Ishikawa (cell line): ENCODE measurements at regions not wholly inside any gene's neighbourhood (a gene's known extent, or its start where the extent isn't known, plus 50 kb on each side); places are given as distances from the start of the nearest gene placed in this dataset.

ENCODE experiments used
- CEBPB ChIP-seq: IDR thresholded peaks from 2 replicates; pipeline ENCODE4 v1.6.1; 2012
- CREB1 ChIP-seq: IDR thresholded peaks from 2 replicates; pipeline ENCODE4 v1.6.1; 2012; ENCODE audit warnings: low read depth
- EGR1 ChIP-seq: IDR thresholded peaks from 2 replicates; pipeline ENCODE4 v1.6.1; 2012
- EP300 ChIP-seq: IDR thresholded peaks from 2 replicates; pipeline ENCODE4 v1.6.1; 2012; ENCODE audit warnings: borderline replicate concordance
- FOXM1 ChIP-seq: IDR thresholded peaks from 2 replicates; pipeline ENCODE4 v1.6.1; 2012; ENCODE audit warnings: low read depth, borderline replicate concordance
- MAX ChIP-seq: IDR thresholded peaks from 2 replicates; pipeline ENCODE4 v1.6.1; 2012
- NFIC ChIP-seq: IDR thresholded peaks from 2 replicates; pipeline ENCODE4 v1.6.1; 2012
- RAD21 ChIP-seq: IDR thresholded peaks from 2 replicates; pipeline ENCODE4 v1.6.1; 2012; ENCODE audit warnings: low read depth
- REST ChIP-seq: IDR thresholded peaks from 2 replicates; pipeline ENCODE4 v1.6.1; 2012; ENCODE audit warnings: low read depth, mild to moderate bottlenecking
- TAF1 ChIP-seq: IDR thresholded peaks from 2 replicates; pipeline ENCODE4 v1.6.1; 2012; ENCODE audit warnings: low read depth, mild to moderate bottlenecking
- TCF12 ChIP-seq: IDR thresholded peaks from 2 replicates; pipeline ENCODE4 v1.6.1; 2012; ENCODE audit warnings: low read depth
- TEAD4 ChIP-seq: IDR thresholded peaks from 2 replicates; pipeline ENCODE4 v1.6.1; 2012
- USF1 ChIP-seq: IDR thresholded peaks from 2 replicates; pipeline ENCODE4 v1.6.1; 2012
- YY1 ChIP-seq: IDR thresholded peaks from 2 replicates; pipeline ENCODE4 v1.6.1; 2012; ENCODE audit warnings: low read depth
- ZBTB7A ChIP-seq: IDR thresholded peaks from 2 replicates; pipeline ENCODE4 v1.6.1; 2012; ENCODE audit warnings: low read depth

- TF ChIP-seq RAD21: no peak
- no peak for TF ChIP-seq TEAD4
- TF ChIP-seq TAF1: no peak
- no peak for TF ChIP-seq MAX
- TF ChIP-seq CREB1: no peak
- TF ChIP-seq FOXM1: no peak
- no peak for TF ChIP-seq REST
- no peak for TF ChIP-seq EP300
Measured at GRCh38 chr3:35864871-35865270, 225.5 kb downstream of the ARPP21 start.

- no peak for TF ChIP-seq NFIC
- no peak for TF ChIP-seq CREB1
- no peak for TF ChIP-seq RAD21
Measured at GRCh38 chr3:35867791-35868190, 228.5 kb downstream of the ARPP21 start.

GRCh38 chr3:35871009-35871408 lies 231.7 kb downstream of the ARPP21 start:
- TF ChIP-seq TAF1 (no peak), USF1 (no peak), TCF12 (no peak), YY1 (no peak), CREB1 (no peak), TEAD4 (no peak), EGR1 (no peak), EP300 (no peak), ZBTB7A (no peak), NFIC (no peak), FOXM1 (no peak), REST (no peak), CEBPB (no peak), MAX (no peak)

GRCh38 chr3:35883929-35884328 lies 244.6 kb downstream of the ARPP21 start:
- no peak for TF ChIP-seq YY1

GRCh38 chr3:35894735-35895134 lies 255.4 kb downstream of the ARPP21 start:
- TF ChIP-seq YY1: no peak
- no peak for TF ChIP-seq CEBPB
- no peak for TF ChIP-seq TAF1
- TF ChIP-seq ZBTB7A: no peak
- TF ChIP-seq FOXM1: no peak
- no peak for TF ChIP-seq RAD21
- no peak for TF ChIP-seq REST
- no peak for TF ChIP-seq TEAD4
- no peak for TF ChIP-seq MAX
- TF ChIP-seq TCF12: no peak
- TF ChIP-seq CREB1: no peak
- TF ChIP-seq EGR1: no peak
- TF ChIP-seq NFIC: no peak
- no peak for TF ChIP-seq EP300
- no peak for TF ChIP-seq USF1
